Uterus (tissue), 2 donors: ENCODE measurements at regions not wholly inside any gene's neighbourhood (a gene's known extent, or its start where the extent isn't known, plus 50 kb on each side); places are given as distances from the start of the nearest gene placed in this dataset.

Source experiments
- POLR2A ChIP-seq, 2 donors: fragments of 450-650 bp; IDR thresholded peaks; one replicate each; pipeline ENCODE4 v1.6.1; 2016; ENCODE audit warnings: antibody characterized with exemption in 2 of 2, mild to moderate bottlenecking in 1 of 2, moderate library complexity in 1 of 2
- TF ChIP-seq, protein P1 (sequence below), 4 experiments: fragments of 200-600 bp in 2 of 4; fragments of 450-650 bp in 2 of 4; sonication (generic) in 2 of 4; IDR thresholded peaks; one replicate each; pipeline ENCODE4 v1.5.1; 2016 to 2019; ENCODE audit warnings: antibody characterized with exemption in 4 of 4, mild to moderate bottlenecking in 2 of 4, moderate library complexity in 1 of 4

DNA sequence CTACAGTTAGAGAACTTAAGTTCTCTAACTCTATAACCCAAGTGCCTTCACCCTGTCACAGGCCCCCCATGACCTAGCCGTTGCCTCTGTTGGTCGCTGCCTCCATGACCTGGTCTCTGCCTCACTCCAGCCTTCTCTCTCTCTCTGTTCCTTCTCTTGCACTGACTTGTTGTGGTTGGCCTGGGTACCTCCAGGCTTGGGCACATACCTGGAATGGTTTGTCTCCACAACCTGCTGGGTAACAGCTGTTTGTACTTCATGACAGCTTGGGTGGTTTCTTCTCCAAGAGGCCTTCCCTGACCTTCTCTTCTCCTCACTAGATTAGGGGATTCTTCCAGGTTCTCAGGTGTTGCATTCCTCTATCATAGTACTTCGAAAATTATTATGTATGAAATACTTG, 371.6 kb upstream of the USP24 start:
- TF ChIP-seq, protein P1, sequence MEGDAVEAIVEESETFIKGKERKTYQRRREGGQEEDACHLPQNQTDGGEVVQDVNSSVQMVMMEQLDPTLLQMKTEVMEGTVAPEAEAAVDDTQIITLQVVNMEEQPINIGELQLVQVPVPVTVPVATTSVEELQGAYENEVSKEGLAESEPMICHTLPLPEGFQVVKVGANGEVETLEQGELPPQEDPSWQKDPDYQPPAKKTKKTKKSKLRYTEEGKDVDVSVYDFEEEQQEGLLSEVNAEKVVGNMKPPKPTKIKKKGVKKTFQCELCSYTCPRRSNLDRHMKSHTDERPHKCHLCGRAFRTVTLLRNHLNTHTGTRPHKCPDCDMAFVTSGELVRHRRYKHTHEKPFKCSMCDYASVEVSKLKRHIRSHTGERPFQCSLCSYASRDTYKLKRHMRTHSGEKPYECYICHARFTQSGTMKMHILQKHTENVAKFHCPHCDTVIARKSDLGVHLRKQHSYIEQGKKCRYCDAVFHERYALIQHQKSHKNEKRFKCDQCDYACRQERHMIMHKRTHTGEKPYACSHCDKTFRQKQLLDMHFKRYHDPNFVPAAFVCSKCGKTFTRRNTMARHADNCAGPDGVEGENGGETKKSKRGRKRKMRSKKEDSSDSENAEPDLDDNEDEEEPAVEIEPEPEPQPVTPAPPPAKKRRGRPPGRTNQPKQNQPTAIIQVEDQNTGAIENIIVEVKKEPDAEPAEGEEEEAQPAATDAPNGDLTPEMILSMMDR (IDR thresholded peaks at IDR 0.05): no peak
- no peak for TF ChIP-seq POLR2A (IDR thresholded peaks at IDR 0.05)
